ENCODE measurements at regions not wholly inside any gene's neighbourhood (a gene's known extent, or its start where the extent isn't known, plus 50 kb on each side); places are given as distances from the start of the nearest gene placed in this dataset.
"Not testable (repeated sequence)": the region's sequence is repeated elsewhere in the genome, so short reads cannot be mapped to it uniquely, and the experiment has no call there.

GRCh38 chr6:105526225-105526872 lies 123.5 kb upstream of the PREP start:
- Mint-ChIP-seq H3K36me3 (ENCODE audit: low read depth) (no peaks in the 10 kb centered on the region), H3K9me3 (no peaks in the 10 kb centered on the region), H3K4me3 (no peak overlapping the region), H3K4me1 (ENCODE audit: low read depth) (no peaks in the 10 kb centered on the region), H3K27me3 (no peaks in the 10 kb centered on the region), H3K27ac (no peak overlapping the region)

GRCh38 chr6:105522626-105523322 lies 119.9 kb upstream of the PREP start:
- peaks cover 5% of the 10 kb centered on the region for H3K27me3 Mint-ChIP-seq

GRCh38 chr6:105519954-105520353 lies 117.1 kb upstream of the PREP start:
- no peak overlapping the region for H3K27ac Mint-ChIP-seq
- H3K27me3 Mint-ChIP-seq, result peaks cover 15% of the 10 kb centered on the region
- peaks cover 4% of the 10 kb centered on the region for H3K9me3 Mint-ChIP-seq
- no peak overlapping the region for H3K4me3 Mint-ChIP-seq
- no peaks in the 10 kb centered on the region for H3K36me3 Mint-ChIP-seq (ENCODE audit: low read depth)
- no peaks in the 10 kb centered on the region for H3K4me1 Mint-ChIP-seq (ENCODE audit: low read depth)

More at GRCh38 chr6:105522626-105523322, 119.9 kb upstream of the PREP start:
- Mint-ChIP-seq H3K9me3 (no peaks in the 10 kb centered on the region), H3K4me1 (ENCODE audit: low read depth) (no peaks in the 10 kb centered on the region), H3K36me3 (ENCODE audit: low read depth) (no peaks in the 10 kb centered on the region), H3K4me3 (no peak overlapping the region), H3K27ac (no peak overlapping the region)

- not testable (repeated sequence) for H3K36me3 Mint-ChIP-seq (ENCODE audit: low read depth); H3K4me1 Mint-ChIP-seq (ENCODE audit: low read depth); H3K4me3 Mint-ChIP-seq; H3K27ac Mint-ChIP-seq; H3K9me3 Mint-ChIP-seq
- H3K27me3 Mint-ChIP-seq, result peaks cover 23% of the 10 kb centered on the region
These were observed 116.1 kb upstream of the PREP start for GRCh38 chr6:105518993-105519392.

GRCh38 chr6:105515054-105515453 lies 112.2 kb upstream of the PREP start:
- Mint-ChIP-seq H3K4me3 (no peak overlapping the region), H3K36me3 (ENCODE audit: low read depth) (no peaks in the 10 kb centered on the region), H3K9me3 (peaks cover 4% of the 10 kb centered on the region), H3K27ac (no peak overlapping the region), H3K4me1 (ENCODE audit: low read depth) (peaks cover 17% of the 10 kb centered on the region), H3K27me3 (peaks cover 32% of the 10 kb centered on the region)

GRCh38 chr6:105514306-105514705 lies 111.4 kb upstream of the PREP start:
- H3K9me3 Mint-ChIP-seq, result peaks cover 4% of the 10 kb centered on the region
- peaks cover 20% of the 10 kb centered on the region for H3K4me1 Mint-ChIP-seq (ENCODE audit: low read depth)
- no peaks in the 10 kb centered on the region for H3K36me3 Mint-ChIP-seq (ENCODE audit: low read depth)
- H3K27ac Mint-ChIP-seq, result no peak overlapping the region
- peaks cover 38% of the 10 kb centered on the region for H3K27me3 Mint-ChIP-seq
- H3K4me3 Mint-ChIP-seq, result no peak overlapping the region

- Mint-ChIP-seq H3K4me3 (no peak overlapping the region), H3K27ac (no peak overlapping the region), H3K36me3 (ENCODE audit: low read depth) (no peaks in the 10 kb centered on the region), H3K4me1 (ENCODE audit: low read depth) (peaks cover 20% of the 10 kb centered on the region), H3K9me3 (no peaks in the 10 kb centered on the region), H3K27me3 (peaks cover 34% of the 10 kb centered on the region)
These were observed 108.8 kb upstream of the PREP start for GRCh38 chr6:105511639-105512038.

- H3K4me3 Mint-ChIP-seq, result no peak overlapping the region
These were observed 107.9 kb upstream of the PREP start for GRCh38 chr6:105510746-105511145.

GRCh38 chr6:105509506-105510331 lies 106.8 kb upstream of the PREP start:
- Mint-ChIP-seq H3K27ac (peak overlapping the region; percentile 12), H3K36me3 (ENCODE audit: low read depth) (no peaks in the 10 kb centered on the region), H3K27me3 (peaks cover 31% of the 10 kb centered on the region), H3K4me3 (no peak overlapping the region), H3K4me1 (ENCODE audit: low read depth) (peaks cover 20% of the 10 kb centered on the region), H3K9me3 (no peaks in the 10 kb centered on the region)

More at GRCh38 chr6:105510746-105511145, 107.9 kb upstream of the PREP start:
- H3K4me1 Mint-ChIP-seq (ENCODE audit: low read depth), result peaks cover 20% of the 10 kb centered on the region
- H3K27ac Mint-ChIP-seq, result no peak overlapping the region
- no peaks in the 10 kb centered on the region for H3K36me3 Mint-ChIP-seq (ENCODE audit: low read depth)
- no peaks in the 10 kb centered on the region for H3K9me3 Mint-ChIP-seq
- peaks cover 38% of the 10 kb centered on the region for H3K27me3 Mint-ChIP-seq

- Mint-ChIP-seq H3K27me3 (peaks cover 23% of the 10 kb centered on the region), H3K27ac (no peak overlapping the region), H3K9me3 (no peaks in the 10 kb centered on the region), H3K4me3 (no peak overlapping the region), H3K36me3 (ENCODE audit: low read depth) (no peaks in the 10 kb centered on the region), H3K4me1 (ENCODE audit: low read depth) (peaks cover 16% of the 10 kb centered on the region)
These were observed 104.9 kb upstream of the PREP start for GRCh38 chr6:105507811-105508210.

GRCh38 chr6:105504706-105505105 lies 101.8 kb upstream of the PREP start:
- Mint-ChIP-seq H3K27ac (no peak overlapping the region), H3K4me3 (no peak overlapping the region), H3K9me3 (no peaks in the 10 kb centered on the region), H3K36me3 (ENCODE audit: low read depth) (no peaks in the 10 kb centered on the region), H3K27me3 (peaks cover 15% of the 10 kb centered on the region), H3K4me1 (ENCODE audit: low read depth) (no peaks in the 10 kb centered on the region)

GRCh38 chr6:105503641-105504040 lies 100.8 kb upstream of the PREP start:
- no peaks in the 10 kb centered on the region for H3K4me1 Mint-ChIP-seq (ENCODE audit: low read depth)
- no peak overlapping the region for H3K4me3 Mint-ChIP-seq
- H3K27ac Mint-ChIP-seq, result no peak overlapping the region
- H3K27me3 Mint-ChIP-seq, result peaks cover 12% of the 10 kb centered on the region
- no peaks in the 10 kb centered on the region for H3K9me3 Mint-ChIP-seq
- no peaks in the 10 kb centered on the region for H3K36me3 Mint-ChIP-seq (ENCODE audit: low read depth)

- H3K9me3 Mint-ChIP-seq, result no peaks in the 10 kb centered on the region
- H3K27ac Mint-ChIP-seq, result no peak overlapping the region
- peaks cover 14% of the 10 kb centered on the region for H3K27me3 Mint-ChIP-seq
- H3K4me3 Mint-ChIP-seq, result no peak overlapping the region
- no peaks in the 10 kb centered on the region for H3K36me3 Mint-ChIP-seq (ENCODE audit: low read depth)
- H3K4me1 Mint-ChIP-seq (ENCODE audit: low read depth), result no peaks in the 10 kb centered on the region
These were observed 99.0 kb upstream of the PREP start for GRCh38 chr6:105501826-105502344.

- H3K36me3 Mint-ChIP-seq (ENCODE audit: low read depth), result no peaks in the 10 kb centered on the region
- H3K4me1 Mint-ChIP-seq (ENCODE audit: low read depth), result no peaks in the 10 kb centered on the region
- H3K4me3 Mint-ChIP-seq, result no peak overlapping the region
- H3K27ac Mint-ChIP-seq, result no peak overlapping the region
- no peaks in the 10 kb centered on the region for H3K9me3 Mint-ChIP-seq
- H3K27me3 Mint-ChIP-seq, result peaks cover 11% of the 10 kb centered on the region
These were observed 98.4 kb upstream of the PREP start for GRCh38 chr6:105501246-105501645.

GRCh38 chr6:105500693-105501092 lies 97.8 kb upstream of the PREP start:
- Mint-ChIP-seq H3K27ac (no peak overlapping the region), H3K9me3 (no peaks in the 10 kb centered on the region), H3K4me1 (ENCODE audit: low read depth) (no peaks in the 10 kb centered on the region), H3K36me3 (ENCODE audit: low read depth) (no peaks in the 10 kb centered on the region), H3K4me3 (no peak overlapping the region), H3K27me3 (peaks cover 10% of the 10 kb centered on the region)

Measured in stimulated activated naive CD8-positive, alpha-beta T cell treated with anti-CD3 and anti-CD28 coated beads, Interleukin-15, Interleukin-2, amounts not matched to agents 100 ng/mL and 50 ng/mL, for 24 hours (primary cell).